ENCODE measurements at regions not wholly inside any gene's neighbourhood (a gene's known extent, or its start where the extent isn't known, plus 50 kb on each side); places are given as distances from the start of the nearest gene placed in this dataset.

GRCh38 chr18:72638376-72638775 is 94.2 kb upstream of the CBLN2 start:
- H3K27ac Mint-ChIP-seq (ENCODE audit: unreplicated experiment), result no peak overlapping the region
- H3K36me3 Mint-ChIP-seq (ENCODE audit: insufficient read depth, unreplicated experiment), result no peaks in the 10 kb centered on the region
- CTCF ChIA-PET, result no interaction called here
- TF ChIP-seq CTCF (IDR thresholded peaks at IDR 0.05; ENCODE audit: unreplicated experiment), result no peak
- intact Hi-C loops (cut with micrococcal nuclease; ENCODE audit: unreplicated experiment), result no loop called here
- BruUV-seq (replicated peaks), result no TSS peak
- peaks cover 8% of the 10 kb centered on the region for H3K4me1 Mint-ChIP-seq (ENCODE audit: low read depth, unreplicated experiment)
- H3K9me3 Mint-ChIP-seq (ENCODE audit: low read depth, unreplicated experiment), result peaks cover 3% of the 10 kb centered on the region
- H3K27me3 Mint-ChIP-seq (ENCODE audit: unreplicated experiment), result no peaks in the 10 kb centered on the region
- H3K4me3 Mint-ChIP-seq (ENCODE audit: low read depth, unreplicated experiment), result no peak overlapping the region
- DNase-seq, result no peak

- no peak overlapping the region for H3K27ac Mint-ChIP-seq (ENCODE audit: unreplicated experiment)
- no peak for TF ChIP-seq CTCF (IDR thresholded peaks at IDR 0.05; ENCODE audit: unreplicated experiment)
- H3K4me1 Mint-ChIP-seq (ENCODE audit: low read depth, unreplicated experiment), result peaks cover 8% of the 10 kb centered on the region
- BruUV-seq (replicated peaks), result no TSS peak
- intact Hi-C loops (cut with micrococcal nuclease; ENCODE audit: unreplicated experiment), result no loop called here
- H3K9me3 Mint-ChIP-seq (ENCODE audit: low read depth, unreplicated experiment), result peaks cover 3% of the 10 kb centered on the region
- DNase-seq, result no peak
- CTCF ChIA-PET, result no interaction called here
- no peak overlapping the region for H3K4me3 Mint-ChIP-seq (ENCODE audit: low read depth, unreplicated experiment)
- H3K27me3 Mint-ChIP-seq (ENCODE audit: unreplicated experiment), result no peaks in the 10 kb centered on the region
- H3K36me3 Mint-ChIP-seq (ENCODE audit: insufficient read depth, unreplicated experiment), result no peaks in the 10 kb centered on the region
Observed at GRCh38 chr18:72637721-72638120, 93.6 kb upstream of the CBLN2 start.

- CTCF ChIA-PET, result no interaction called here
- no peak for DNase-seq
- Mint-ChIP-seq H3K27me3 (ENCODE audit: unreplicated experiment) (no peaks in the 10 kb centered on the region), H3K4me3 (ENCODE audit: low read depth, unreplicated experiment) (no peak overlapping the region), H3K4me1 (ENCODE audit: low read depth, unreplicated experiment) (peaks cover 8% of the 10 kb centered on the region), H3K27ac (ENCODE audit: unreplicated experiment) (no peak overlapping the region), H3K9me3 (ENCODE audit: low read depth, unreplicated experiment) (peaks cover 3% of the 10 kb centered on the region), H3K36me3 (ENCODE audit: insufficient read depth, unreplicated experiment) (no peaks in the 10 kb centered on the region)
- intact Hi-C loops (cut with micrococcal nuclease; ENCODE audit: unreplicated experiment), result no loop called here
- no peak for TF ChIP-seq CTCF (IDR thresholded peaks at IDR 0.05; ENCODE audit: unreplicated experiment)
- BruUV-seq (replicated peaks), result no TSS peak
Observed at GRCh38 chr18:72637299-72637698, 93.2 kb upstream of the CBLN2 start.

GRCh38 chr18:72636611-72637010 is 92.5 kb upstream of the CBLN2 start:
- CTCF ChIA-PET, result no interaction called here
- DNase-seq, result no peak
- Mint-ChIP-seq H3K36me3 (ENCODE audit: insufficient read depth, unreplicated experiment) (no peaks in the 10 kb centered on the region), H3K9me3 (ENCODE audit: low read depth, unreplicated experiment) (no peaks in the 10 kb centered on the region), H3K27me3 (ENCODE audit: unreplicated experiment) (no peaks in the 10 kb centered on the region), H3K27ac (ENCODE audit: unreplicated experiment) (no peak overlapping the region), H3K4me1 (ENCODE audit: low read depth, unreplicated experiment) (peaks cover 8% of the 10 kb centered on the region), H3K4me3 (ENCODE audit: low read depth, unreplicated experiment) (no peak overlapping the region)
- intact Hi-C loops (cut with micrococcal nuclease; ENCODE audit: unreplicated experiment), result no loop called here
- no TSS peak for BruUV-seq (replicated peaks)
- TF ChIP-seq CTCF (IDR thresholded peaks at IDR 0.05; ENCODE audit: unreplicated experiment), result no peak

- H3K36me3 Mint-ChIP-seq (ENCODE audit: insufficient read depth, unreplicated experiment), result no peaks in the 10 kb centered on the region
- no TSS peak for BruUV-seq (replicated peaks)
- TF ChIP-seq CTCF (IDR thresholded peaks at IDR 0.05; ENCODE audit: unreplicated experiment), result no peak
- intact Hi-C loops (cut with micrococcal nuclease; ENCODE audit: unreplicated experiment), result no loop called here
- H3K27me3 Mint-ChIP-seq (ENCODE audit: unreplicated experiment), result no peaks in the 10 kb centered on the region
- no peaks in the 10 kb centered on the region for H3K4me1 Mint-ChIP-seq (ENCODE audit: low read depth, unreplicated experiment)
- H3K4me3 Mint-ChIP-seq (ENCODE audit: low read depth, unreplicated experiment), result no peak overlapping the region
- no peaks in the 10 kb centered on the region for H3K9me3 Mint-ChIP-seq (ENCODE audit: low read depth, unreplicated experiment)
- DNase-seq, result peak; percentile 5
- no peak overlapping the region for H3K27ac Mint-ChIP-seq (ENCODE audit: unreplicated experiment)
- CTCF ChIA-PET, result no interaction called here
Observed at GRCh38 chr18:72634500-72634899, 90.4 kb upstream of the CBLN2 start.
